AG20443 (cell line): ENCODE measurements at regions not wholly inside any gene's neighbourhood (a gene's known extent, or its start where the extent isn't known, plus 50 kb on each side); places are given as distances from the start of the nearest gene placed in this dataset.

Experiments
- DNase-seq: peaks from one replicate; pipeline ENCODE4 v3.0.0; 2012; ENCODE audit warnings: low spot score, mixed read lengths

DNA sequence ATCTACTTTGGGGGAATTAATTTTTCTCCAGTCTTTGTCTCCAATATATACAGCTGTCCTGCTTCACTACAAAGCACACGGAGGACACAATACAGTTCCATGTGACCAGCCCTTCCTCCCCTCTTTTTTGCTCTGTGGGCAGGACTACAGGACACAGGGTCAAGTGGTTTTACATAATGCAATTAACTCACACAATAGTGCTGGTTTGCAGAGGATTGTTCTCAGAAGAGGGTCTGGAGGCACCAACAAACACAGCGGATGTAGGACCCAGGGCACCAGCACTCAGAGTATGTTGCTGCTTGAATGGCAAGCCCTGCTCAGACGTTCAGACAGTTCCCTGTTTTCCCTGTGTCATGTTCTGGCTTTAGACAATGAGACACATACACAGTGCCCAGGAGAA, 52.0 kb upstream of the NPTX2 start:
- DNase-seq = no peak

DNA sequence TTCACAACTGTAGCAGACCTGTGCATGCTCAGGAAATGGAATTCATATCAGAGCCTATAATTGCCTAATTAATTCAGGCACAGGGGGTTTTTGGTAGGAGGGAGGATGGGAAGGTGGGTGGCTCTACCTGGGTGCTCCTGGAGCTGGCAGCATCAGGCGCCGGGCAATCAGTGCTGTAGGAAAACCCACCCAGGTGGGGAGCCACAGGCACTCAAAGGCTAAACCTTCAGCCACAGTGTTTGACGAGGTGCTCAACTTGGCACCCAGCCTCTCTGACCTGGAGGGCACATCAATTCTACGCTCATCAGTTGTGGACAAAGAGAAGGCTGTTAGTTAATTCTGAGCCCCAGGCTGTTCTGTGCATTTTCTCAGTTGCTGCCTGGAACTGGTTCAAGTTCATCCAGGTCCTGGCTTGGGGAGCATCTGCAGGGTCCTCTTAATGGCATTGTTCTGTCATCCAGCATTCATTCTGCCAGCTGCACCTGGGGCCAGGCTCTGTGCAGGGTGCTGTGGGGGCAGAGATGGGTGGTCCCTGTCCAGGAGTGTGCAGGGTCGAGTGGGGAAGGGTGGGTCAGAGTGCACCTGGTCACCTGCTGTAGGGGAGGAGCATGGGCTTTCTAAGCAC, 54.1 kb upstream of the NPTX2 start:
- no peak for DNase-seq

DNA sequence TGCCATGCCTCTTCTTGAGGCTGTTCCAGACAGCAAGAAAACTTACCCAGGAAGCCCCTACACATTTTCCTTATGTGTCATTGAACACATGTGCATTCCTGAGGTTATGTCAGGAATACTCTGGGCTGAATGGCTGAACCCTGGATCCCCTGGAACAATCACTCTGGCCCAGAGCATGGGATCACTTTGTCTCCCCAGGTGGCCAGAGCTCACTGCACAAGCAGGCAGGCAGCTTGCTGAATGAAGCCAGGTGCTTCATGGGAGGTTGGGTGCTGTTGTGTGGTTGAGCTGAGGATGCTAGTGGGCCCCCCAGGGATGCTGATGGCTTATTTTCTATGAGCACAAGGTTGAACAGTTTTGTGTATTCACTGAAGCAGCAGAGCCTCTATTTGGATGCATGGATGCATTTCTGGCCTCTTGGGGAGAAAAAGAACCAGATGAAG, 54.7 kb upstream of the NPTX2 start:
- no peak for DNase-seq

DNA sequence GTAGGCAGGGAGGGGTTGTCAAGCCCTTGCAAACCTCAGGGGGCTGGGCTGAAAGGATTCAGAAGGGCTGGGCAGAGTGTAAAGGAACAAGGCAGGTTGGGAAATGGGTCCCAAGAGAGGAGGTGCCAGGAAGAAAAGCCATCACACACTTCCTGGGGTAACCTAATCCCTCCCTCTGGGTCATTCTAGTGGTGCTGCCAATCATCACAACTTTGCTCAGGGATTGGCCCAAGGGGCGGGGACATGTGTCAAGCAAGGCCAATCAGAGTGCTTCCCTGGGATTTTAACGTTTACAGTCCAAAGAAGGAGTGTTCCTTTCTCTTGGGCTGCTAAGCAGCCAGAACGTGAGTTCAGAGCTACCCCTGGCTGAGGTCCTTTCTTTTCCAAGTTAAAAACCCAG, 57.1 kb upstream of the NPTX2 start:
- no peak for DNase-seq

DNA sequence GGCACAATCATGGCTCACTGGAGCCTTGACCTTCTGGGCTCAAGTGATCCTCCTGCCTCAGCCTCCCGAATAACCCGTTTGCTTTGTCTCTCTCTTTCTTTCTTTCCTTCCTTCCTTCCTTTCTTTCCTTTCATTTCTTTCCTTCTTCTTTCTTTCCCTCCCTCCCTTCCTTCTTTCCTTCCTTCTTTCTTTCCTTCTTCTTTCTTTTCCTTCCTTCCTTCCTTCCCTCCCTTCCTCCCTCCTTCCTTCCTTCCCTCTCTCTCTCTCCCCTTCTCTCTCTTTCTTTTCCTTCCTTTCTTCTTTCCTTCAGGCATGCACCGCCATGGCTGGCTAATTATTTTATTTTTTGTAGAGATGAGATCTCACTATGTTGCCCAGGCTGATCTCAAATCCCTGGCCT, 57.9 kb upstream of the NPTX2 start:
- no peak for DNase-seq

DNA sequence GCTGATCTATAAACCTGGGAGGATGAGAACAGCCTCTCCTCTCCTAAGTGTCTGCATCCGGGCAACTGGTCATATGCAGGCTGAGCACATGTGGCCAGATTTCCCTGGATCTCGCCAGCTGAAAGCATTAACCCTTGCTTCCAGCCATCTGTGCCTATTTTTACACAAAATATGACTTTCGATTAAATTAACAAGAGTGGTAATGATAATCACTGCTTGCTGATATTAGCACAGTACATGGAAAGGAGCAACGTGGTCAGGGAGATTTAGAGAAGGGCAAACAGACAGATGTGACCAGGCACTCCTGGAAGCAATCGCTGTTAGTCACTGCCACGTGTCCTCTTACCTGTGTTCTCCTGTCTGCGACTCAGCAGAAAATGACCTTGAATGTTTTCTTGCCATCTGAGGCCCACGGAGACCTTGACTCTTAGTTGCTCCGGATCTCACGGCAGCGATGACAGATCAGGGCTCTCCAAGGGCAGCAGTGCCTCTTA, 59.5 kb upstream of the NPTX2 start:
- DNase-seq = no peak

DNA sequence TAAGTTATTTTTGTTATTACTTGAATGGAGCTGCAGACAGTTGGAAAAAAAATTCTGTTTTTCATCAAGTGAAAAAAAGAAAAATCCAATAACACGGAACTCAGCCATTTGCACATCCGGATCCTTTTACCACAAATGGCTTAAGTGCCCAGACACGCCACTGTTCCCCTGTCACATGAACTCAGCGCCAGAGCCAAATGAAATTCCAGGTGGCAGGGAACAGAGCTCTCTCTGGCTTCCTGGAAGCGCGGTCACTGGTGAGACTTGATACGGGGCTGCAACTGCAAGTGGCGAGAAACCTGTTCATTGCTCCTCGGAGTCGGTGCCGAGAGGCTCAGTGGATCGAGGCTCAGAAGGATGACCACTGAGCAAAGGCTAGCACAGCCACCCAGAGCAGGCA, 60.8 kb upstream of the NPTX2 start:
- no peak for DNase-seq

DNA sequence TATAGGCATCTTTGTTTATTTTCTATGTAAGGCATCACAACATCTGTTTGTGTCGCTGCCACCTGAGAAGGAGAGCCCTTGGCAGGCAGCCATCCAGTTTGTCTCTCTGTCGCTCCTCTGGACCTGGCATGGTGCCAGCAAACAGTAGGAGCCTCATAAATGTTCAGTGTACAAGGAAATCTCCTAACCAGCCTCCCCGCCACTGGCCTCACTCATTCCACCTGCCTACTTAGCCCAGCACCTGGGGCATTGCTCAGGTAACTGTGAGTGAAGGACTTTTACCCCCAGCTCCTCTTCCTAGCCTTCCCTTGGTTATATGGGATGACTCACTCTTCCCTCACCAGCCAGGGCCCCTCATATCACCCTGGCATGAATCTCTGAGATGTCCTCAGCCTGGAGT, 61.7 kb upstream of the NPTX2 start:
- DNase-seq = no peak

DNA sequence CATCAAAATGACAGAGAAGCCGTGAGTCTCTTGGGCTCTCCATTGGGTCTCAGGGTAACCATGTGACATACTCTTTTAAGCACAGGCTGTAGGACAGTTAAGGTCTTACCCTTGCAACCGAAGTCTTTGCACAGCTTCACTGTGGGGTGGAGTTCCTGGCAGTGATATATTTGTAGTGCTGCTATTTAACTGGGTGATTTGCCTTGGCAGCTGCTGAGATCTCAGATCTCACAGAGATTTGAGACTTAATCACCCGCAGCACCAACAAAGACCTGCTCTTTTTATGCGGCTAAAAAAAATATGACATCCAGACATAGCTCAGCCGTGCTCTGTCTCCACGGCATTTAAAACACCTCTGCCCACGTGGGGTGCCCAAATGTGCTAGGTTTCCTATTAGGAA, 63.4 kb upstream of the NPTX2 start:
- no peak for DNase-seq

DNA sequence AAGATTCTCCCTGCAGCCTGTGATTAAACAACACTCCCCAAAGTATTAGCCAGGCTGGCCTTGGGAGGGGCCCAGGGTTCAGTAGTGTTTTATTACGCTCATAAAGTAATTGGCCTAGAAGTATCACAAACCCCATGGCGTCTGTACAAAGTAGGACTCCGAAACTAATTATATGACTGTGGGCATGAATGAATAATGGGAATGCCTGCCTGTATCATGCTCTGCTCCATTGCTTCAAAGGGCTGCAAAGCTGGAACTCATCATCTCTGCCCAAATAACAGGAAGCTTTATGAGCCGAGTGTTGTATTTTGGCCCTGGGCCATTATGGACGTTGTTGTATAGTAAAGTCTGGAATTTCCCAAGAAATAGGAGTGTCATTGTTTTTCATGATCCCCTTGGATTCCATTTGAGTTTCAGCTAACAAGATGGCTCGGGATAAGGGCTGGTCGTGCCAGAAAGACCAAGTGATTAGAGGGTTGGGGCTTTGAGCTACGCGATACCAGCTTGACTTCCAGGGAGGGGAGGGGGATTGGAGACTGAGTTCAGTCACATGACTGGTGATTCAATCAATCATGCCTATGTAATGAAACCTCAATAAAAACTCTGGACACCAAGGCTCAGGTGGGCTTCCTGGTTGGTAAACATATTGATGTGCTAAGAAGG, 65.3 kb upstream of the NPTX2 start:
- DNase-seq = no peak

DNA sequence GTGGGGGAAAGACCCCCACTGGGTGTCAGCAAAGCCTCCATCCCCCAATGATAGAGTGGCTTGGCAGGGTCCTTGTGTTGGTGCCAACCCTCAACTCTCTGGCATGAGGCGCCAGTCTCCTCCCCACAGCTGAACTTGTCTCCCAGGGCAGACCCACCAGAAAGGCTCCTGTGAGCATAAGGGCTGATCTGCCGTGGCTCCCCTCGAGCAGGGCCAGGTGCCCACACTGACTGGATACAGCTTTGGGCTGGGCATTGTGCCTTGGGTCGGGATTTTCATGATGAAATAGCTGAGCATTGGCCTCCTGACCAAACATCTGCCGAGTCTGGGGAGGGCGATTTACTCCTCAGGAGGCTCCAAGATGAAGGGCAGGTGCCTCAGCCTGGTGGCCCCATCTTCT, 68.1 kb upstream of the NPTX2 start:
- DNase-seq = no peak

DNA sequence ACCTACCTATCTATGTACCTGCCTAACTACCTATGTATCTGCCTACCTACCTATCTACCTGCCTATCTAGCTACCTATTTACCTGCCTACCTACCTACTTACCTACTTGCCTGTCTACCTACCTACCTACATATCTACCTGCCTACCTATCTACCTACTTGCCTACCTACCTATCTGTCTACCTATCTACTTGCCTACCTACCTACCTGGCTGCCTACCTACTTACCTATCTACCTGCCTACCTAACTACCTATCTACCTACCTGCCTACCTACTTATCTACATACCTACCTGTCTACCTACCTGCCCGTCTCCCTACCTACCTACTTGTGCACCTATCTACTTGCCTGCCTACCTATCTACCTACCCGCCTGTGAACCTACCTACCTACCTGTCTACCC, 68.7 kb upstream of the NPTX2 start:
- DNase-seq = no peak

DNA sequence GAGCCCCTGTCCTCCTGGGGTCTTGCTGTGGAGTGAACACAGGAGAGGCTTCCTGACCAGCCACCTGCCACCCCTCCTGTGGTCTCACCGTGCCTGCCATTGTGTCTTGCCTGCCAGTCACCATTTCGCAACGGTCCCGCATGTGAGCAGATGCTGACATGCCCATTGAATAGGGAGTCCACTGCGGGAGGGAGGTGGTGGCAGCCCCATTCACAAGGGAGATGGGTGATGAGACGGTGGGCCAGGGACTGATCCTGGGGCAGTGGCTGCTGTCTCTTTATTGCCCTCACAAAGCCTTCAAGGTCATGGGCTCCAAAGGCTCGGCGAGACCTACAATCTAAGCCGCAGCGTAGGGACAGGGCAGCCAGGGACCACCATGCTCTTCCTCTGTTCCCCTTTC, 76.0 kb upstream of the NPTX2 start:
- DNase-seq = no peak

DNA sequence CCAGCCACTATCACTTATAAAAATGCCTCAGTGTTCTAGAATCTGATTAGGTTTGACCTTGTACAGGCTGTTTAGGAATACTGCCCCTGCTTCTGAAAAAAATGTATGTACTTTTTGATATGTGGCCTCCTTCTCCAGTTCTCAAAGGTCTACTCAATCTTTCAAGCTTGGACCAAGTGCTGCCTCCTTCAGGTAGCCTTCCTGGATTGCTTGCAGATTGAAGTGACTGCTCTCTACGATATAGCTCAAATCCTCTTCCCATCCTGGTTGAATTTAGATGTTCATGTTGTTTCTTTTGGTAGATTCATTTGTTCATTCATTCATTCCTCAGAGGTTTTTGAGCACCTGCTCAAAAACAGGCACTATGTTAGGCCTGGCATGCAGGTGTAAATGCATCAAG, 77.2 kb upstream of the NPTX2 start:
- DNase-seq = no peak

DNA sequence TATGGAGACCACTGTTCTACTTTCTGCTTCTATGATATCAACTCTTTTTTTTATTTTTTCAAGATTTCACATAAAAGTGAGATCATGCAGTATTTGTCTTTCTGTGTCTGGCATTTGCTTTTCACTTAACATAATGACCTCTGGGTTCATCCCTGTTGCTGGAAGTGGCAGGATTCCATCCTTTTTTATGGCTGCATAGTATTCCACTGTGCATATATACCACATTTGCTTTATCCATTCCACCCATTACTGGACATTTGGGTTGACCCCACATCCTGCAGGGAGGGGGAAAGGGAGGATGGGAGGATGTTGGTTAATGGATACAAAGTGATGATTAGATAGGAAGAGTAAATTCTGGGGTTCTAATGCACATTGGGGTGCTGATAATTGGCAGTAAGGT, 80.3 kb upstream of the NPTX2 start:
- no peak for DNase-seq

DNA sequence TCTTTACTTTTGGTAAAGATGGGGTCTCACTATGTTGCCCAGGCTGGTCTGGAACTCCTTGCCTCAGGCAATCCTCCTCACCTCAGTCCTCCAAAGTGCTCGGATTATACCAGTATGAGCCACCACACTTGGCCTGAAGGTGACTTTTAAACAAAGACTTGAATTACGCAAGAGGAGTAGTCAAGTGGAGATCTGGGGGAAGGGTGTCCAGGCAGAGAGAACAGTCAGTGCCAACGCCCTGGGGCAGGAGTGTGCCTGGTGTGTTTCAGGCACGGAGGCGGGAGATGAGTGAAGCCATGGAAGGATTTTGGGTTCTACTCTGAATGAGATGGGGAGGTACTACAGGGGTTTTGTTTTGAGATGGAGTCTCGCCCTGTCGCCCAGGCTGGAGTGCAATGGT, 82.6 kb upstream of the NPTX2 start:
- DNase-seq = no peak

DNA sequence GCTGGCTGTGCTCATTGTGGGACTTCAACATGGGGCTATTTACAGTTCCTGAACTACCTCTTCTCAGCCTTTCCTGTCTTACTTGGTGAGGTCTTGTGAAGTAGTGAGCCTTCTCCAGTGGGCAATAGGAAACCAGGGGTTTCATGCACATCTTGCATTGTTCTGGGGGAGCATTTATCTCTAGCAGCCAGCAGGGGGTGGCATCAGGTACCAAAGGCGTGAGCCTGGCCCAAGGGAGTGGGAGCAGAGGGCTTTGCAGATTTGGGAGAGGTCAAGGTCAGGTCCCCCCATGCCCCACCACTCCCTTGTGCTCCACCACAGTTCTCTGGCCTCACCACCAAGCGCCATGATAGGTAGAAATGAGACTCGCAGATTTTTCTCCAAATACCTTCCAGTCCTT, 85.4 kb upstream of the NPTX2 start:
- DNase-seq = no peak

DNA sequence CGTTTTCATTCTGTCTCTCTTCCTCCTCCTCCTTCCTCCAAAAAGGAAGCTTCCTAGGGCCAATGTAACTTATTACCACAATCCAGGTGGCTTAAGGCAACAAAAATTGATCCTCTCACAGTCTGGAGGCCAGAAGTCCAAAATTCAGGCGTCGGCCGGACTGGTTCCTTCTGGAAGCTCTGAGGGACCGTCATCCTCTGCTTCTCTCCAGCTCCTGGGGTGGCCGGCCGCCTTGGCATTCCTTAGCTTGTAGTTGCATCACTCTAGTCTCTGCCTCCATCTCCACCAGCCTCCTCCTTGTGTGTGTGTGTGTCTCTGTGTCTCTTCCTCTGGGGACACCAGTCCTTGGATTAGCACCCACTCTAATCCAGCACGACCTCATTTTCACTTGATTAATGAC, 89.0 kb upstream of the NPTX2 start:
- no peak for DNase-seq

DNA sequence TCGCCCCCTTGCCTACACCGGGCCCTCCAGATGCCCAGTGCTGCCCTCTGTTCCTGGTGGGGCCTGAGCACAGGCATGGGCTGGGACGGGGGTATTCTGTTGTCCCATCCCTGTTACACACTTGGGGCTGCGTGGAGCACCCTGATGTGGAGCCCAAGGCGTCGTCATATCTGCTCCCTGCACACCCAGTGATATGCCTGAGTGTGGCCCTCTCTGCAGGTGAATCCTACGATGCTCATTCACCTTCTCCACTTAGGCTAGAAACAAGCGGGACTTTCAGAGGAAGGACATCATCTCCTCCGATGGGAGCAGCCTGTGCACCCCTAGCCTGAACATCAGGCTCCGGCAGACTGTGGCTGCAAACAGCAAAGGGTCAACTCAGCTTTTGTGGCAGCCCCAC, 91.0 kb upstream of the NPTX2 start:
- no peak for DNase-seq

DNA sequence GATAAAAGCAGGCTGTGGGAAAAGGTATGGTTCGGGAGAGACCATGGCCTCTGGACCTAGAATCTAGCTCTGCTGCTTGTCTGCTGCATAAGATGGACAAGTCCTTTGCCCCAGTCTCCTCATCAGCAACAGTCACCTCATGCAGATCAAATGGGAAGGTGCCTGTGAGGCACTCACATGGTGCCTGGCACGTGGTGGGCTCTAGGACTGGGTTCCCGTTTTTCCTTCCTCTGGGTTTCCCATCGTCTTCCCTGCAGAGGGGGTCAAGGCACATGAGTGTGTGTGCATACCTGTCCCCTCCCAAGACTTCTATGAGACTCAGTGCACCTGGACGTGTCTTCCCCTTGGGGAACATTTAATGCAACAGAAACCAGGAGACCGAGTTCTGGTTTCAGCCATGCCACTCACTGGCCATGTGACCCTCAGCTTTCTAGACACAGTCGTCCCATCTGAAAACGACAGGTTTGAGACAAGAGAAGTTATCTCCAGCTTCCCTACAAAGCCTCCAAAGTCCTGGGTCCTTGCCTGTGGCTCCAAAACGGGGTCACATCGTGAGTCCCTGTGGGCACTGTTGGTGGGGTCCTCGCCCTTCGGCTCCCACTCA, 95.9 kb upstream of the NPTX2 start:
- DNase-seq = no peak

DNA sequence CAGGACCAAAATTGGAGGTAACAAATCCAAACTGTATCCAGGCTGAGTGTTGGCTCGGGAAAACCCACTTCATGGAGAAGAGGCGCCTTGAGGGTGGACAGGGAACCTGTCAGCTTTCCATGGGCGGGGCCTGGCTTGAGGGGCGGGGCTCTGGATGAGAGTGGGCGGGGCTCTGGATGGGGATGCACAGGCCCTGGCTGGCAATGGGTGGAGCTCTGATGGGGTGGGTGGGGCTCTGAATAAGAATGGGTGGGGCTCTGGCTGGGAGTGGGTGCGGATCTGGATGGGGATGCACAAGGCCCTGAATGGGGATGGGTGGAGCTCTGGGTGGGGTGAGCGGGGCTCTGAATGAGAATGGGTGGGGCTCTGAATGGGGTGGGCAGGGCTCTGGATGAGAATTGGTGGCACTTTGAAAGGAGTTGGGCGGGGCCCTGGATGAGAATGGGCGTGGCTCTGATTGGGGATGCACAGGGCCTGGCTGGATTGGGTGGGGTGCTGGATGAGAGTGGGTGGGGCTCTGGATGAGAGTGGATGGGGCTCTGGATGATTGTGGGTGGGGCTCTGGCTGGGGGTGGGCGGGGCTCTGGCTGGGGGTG, 96.6 kb upstream of the NPTX2 start:
- DNase-seq = no peak

DNA sequence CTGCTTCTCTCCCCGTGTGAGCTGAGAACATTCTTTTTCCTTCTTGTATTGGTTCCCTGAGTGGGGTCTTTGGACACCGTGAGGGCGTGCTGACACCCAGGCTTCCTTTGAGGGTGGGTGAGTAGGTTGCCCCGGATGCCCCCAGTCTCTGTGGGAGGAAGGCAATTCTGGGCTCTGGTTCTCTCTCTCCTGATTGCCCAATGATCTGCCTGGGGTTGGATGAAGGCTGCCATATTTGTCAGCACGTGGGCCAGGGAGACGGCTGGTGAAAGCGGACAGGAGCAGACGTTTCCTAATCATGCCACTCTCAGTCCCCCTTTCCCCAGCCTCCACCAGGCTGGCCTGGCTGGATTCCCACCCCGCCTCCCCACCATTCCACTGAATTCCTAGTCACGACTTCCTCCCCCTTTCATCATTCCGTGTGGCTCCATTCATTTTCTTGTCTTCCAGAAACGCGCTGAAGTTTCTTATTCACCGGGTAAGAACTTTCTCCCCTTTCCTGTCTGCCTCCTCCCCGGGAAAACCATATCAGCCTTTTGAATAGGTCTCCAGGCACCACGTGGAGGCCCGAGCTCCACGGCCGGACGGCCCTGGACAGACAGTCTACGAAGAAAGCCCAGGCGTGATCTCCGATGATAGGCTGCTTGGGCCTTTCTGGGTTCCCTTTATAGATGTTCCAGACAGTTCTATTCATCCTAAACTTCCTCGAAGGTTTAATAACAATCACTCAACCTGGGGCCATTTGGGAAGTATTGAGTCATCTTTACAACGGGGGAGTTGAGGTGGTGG, 98.7 kb upstream of the NPTX2 start:
- no peak for DNase-seq

DNA sequence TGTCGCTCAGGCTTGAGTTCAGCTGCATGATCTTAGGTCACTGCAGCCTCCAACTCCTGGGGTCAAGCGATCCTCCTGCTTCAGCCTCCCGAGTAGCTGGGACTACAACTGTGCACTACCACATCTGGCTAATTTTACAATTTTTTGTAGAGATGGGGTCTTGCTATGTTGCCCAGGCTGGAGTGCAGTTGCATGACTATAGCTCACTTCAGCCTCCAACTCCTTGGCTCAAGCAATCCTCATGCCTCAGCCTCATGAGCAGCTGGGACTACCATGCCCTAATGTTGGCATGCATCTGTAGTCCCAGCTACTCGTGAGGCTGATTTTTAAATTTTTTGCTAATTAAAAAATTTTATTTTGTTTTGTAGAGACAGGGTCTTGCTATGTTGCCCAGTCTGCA, 101.9 kb upstream of the NPTX2 start:
- DNase-seq = no peak
